SU-DHL-6 (cell line): ENCODE measurements at regions not wholly inside any gene's neighbourhood (a gene's known extent, or its start where the extent isn't known, plus 50 kb on each side); places are given as distances from the start of the nearest gene placed in this dataset.

Experiments
- H2AFZ ChIP-seq: fragments of 200-600 bp; sonication (generic); 2 replicates; pipeline ENCODE4 v1.6.1; 2014; ENCODE audit warnings: low read depth, mild to moderate bottlenecking, moderate library complexity, mixed read lengths, antibody characterized with exemption, low read length; ENCODE audit not compliant: severe bottlenecking
- H3F3A ChIP-seq: fragments of 200-600 bp; shearing (Covaris generic); 2 replicates; pipeline ENCODE4 v1.6.0; 2016; ENCODE audit warnings: antibody characterized with exemption, mild to moderate bottlenecking; ENCODE audit not compliant: insufficient read depth
- H3K27ac ChIP-seq: fragments of 200-600 bp; sonication (generic); 2 replicates; pipeline ENCODE4 v1.5.1; 2016; ENCODE audit warnings: low read depth, mild to moderate bottlenecking, low read length, moderate library complexity, mixed read lengths
- H3K27me3 ChIP-seq: fragments of 200-600 bp; sonication (generic), shearing (Covaris generic); 2 replicates; pipeline ENCODE4 v1.6.0; 2014; ENCODE audit warnings: mild to moderate bottlenecking, low read length
- H3K36me3 ChIP-seq: fragments of 200-600 bp; sonication (generic); 2 replicates; pipeline ENCODE4 v1.6.1; 2014; ENCODE audit warnings: mild to moderate bottlenecking, low read length, mixed read lengths
- H3K4me2 ChIP-seq: fragments of 300-600, 200-600 bp; shearing (Covaris generic), sonication (generic); 2 replicates; pipeline ENCODE4 v1.6.0; 2014; ENCODE audit warnings: low read length, low read depth, mild to moderate bottlenecking; ENCODE audit not compliant: poor library complexity, severe bottlenecking
- H3K4me3 ChIP-seq: fragments of 200-600 bp; sonication (generic); 2 replicates; pipeline ENCODE4 v1.5.1; 2014; ENCODE audit warnings: antibody characterized with exemption, low read length, mild to moderate bottlenecking, mixed read lengths; ENCODE audit not compliant: insufficient read depth, poor library complexity, severe bottlenecking
- H3K79me2 ChIP-seq: fragments of 200-600 bp; sonication (generic); 2 replicates; pipeline ENCODE4 v1.6.1; 2014; ENCODE audit warnings: mild to moderate bottlenecking, low read length, moderate library complexity; ENCODE audit not compliant: insufficient read depth
- H3K9ac ChIP-seq: fragments of 200-600 bp; sonication (generic); 2 replicates; pipeline ENCODE4 v1.7.0; 2014; ENCODE audit warnings: mild to moderate bottlenecking, low read length
- H3K9me2 ChIP-seq: fragments of 200-600 bp; sonication (generic); replicated peaks from 2 replicates; pipeline ENCODE4 v1.6.1; 2014; ENCODE audit warnings: low read length; ENCODE audit not compliant: insufficient read depth
- H3K9me3 ChIP-seq: fragments of 200-600 bp; sonication (generic); 2 replicates; pipeline ENCODE4 v1.6.1; 2014; ENCODE audit warnings: low read length, mixed read lengths; ENCODE audit not compliant: insufficient read depth
- H4K20me1 ChIP-seq: fragments of 200-600 bp; sonication (generic); 2 replicates; pipeline ENCODE4 v1.6.1; 2014; ENCODE audit warnings: low read depth, mild to moderate bottlenecking, antibody characterized with exemption, low read length, moderate library complexity, mixed read lengths
- EZH2phosphoT487 ChIP-seq: fragments of 200-600 bp; sonication (generic), shearing (Covaris generic); conservative IDR thresholded peaks from 2 replicates; pipeline ENCODE4 v1.6.1; 2018; ENCODE audit warnings: mild to moderate bottlenecking, antibody characterized with exemption, low read length, moderate library complexity, mixed read lengths
- TF ChIP-seq, protein P1 (sequence below): fragments of 200-600 bp; sonication (generic); IDR thresholded peaks from one replicate; pipeline ENCODE4 v1.5.1; 2017; ENCODE audit warnings: antibody characterized with exemption, mild to moderate bottlenecking, low read length, moderate library complexity; ENCODE audit not compliant: insufficient read depth, poor library complexity, severe bottlenecking

DNA sequence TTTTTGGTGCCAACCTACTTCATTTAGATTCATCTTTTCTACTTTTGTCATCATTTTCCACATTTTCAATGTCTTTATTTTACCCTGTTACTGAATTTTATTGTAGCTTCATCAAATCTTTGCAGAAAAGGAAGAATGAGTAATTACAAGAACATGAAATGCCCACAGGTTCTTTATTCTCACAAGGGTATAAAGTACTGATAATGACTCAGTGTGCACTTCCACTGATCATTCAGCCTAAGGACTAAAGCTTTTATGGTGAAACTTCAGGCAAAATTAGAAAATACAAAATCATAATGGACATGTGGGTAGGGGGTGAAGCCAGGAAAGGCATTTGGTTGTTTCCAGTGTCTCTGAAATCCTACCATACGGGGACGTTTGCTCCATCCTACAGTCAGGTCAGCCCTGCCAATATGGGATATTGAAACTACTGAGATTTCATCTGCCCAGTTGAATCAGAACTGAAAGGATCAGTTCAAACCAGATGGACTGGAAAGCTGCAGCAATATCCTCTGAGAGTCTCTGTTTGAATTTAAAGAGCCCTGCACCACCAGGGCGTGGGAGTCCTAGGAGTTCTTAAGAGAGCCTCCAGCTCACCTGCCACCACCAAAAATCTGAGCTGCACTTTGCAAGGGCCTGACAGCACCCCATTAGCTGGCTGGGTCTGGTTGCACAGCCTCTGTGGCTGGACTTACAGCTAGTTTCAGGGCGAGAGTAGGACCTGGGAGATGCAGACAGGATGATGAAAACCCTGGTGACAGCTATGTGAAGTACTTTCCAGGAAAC, 390.4 kb downstream of the CMPK2 start:
- H4K20me1 ChIP-seq, result no peaks in the 10 kb centered on the region
- H3K27me3 ChIP-seq, result no peaks in the 10 kb centered on the region
- no peak overlapping the region for H3K27ac ChIP-seq
- no peaks in the 10 kb centered on the region for H3K9me3 ChIP-seq
- H3K4me2 ChIP-seq, result no peak overlapping the region
- H3K9ac ChIP-seq, result no peak overlapping the region
- H3K36me3 ChIP-seq, result no peaks in the 10 kb centered on the region
- no peak overlapping the region for H3K4me3 ChIP-seq
- no peak overlapping the region for H2AFZ ChIP-seq
- no peaks in the 10 kb centered on the region for H3K79me2 ChIP-seq
- no peak for TF ChIP-seq EZH2phosphoT487
- TF ChIP-seq, protein P1, sequence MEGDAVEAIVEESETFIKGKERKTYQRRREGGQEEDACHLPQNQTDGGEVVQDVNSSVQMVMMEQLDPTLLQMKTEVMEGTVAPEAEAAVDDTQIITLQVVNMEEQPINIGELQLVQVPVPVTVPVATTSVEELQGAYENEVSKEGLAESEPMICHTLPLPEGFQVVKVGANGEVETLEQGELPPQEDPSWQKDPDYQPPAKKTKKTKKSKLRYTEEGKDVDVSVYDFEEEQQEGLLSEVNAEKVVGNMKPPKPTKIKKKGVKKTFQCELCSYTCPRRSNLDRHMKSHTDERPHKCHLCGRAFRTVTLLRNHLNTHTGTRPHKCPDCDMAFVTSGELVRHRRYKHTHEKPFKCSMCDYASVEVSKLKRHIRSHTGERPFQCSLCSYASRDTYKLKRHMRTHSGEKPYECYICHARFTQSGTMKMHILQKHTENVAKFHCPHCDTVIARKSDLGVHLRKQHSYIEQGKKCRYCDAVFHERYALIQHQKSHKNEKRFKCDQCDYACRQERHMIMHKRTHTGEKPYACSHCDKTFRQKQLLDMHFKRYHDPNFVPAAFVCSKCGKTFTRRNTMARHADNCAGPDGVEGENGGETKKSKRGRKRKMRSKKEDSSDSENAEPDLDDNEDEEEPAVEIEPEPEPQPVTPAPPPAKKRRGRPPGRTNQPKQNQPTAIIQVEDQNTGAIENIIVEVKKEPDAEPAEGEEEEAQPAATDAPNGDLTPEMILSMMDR, result no peak
- H3F3A ChIP-seq, result no peaks in the 10 kb centered on the region
- no peaks in the 10 kb centered on the region for H3K9me2 ChIP-seq

DNA sequence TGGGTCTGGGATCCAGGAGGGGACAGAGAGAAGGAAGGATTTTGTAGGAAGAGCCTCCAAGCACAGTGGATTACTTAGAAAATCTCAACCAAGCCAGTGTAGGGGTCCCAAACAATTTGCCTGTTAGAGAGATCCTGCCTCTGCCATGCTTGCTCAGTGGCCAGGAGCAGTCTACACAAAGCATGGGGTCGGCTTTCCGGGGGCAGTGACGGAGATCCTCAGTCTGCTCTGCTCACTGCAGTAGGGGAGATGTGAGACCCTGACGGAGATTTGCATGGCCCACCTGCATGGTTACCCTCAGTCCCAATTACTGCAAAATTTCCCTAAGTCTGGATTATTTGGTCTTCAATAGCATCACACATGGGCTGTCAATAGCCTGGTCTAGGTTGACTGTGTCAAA, 385.2 kb downstream of the CMPK2 start:
- Histone ChIP-seq H2AFZ (no peak overlapping the region), H3F3A (no peaks in the 10 kb centered on the region), H4K20me1 (no peaks in the 10 kb centered on the region), H3K4me2 (no peak overlapping the region), H3K4me3 (no peak overlapping the region), H3K79me2 (no peaks in the 10 kb centered on the region), H3K27ac (no peak overlapping the region), H3K9ac (no peak overlapping the region), H3K9me2 (no peaks in the 10 kb centered on the region), H3K9me3 (no peaks in the 10 kb centered on the region), H3K36me3 (no peaks in the 10 kb centered on the region), H3K27me3 (no peaks in the 10 kb centered on the region)
- no peak for TF ChIP-seq EZH2phosphoT487
- TF ChIP-seq, protein P1, result no peak

DNA sequence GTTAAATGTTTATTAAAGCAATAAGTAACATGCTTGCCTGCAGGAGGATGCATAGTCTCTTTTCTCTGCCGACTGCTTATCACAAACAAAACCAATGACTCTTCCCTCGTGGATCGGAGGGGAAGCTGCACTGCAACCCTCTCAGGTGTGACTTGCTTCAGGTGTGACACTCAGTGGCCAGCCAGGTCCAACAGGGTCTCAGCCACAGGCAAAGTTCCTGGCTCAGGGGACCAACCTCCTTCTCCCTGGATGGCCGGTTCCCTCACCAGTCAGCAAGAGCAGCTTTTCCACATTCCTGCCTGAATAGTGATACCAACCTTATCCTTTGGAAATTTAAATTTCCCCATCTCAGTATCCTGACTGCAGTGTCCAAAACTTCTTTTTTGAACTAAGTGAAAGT, 383.5 kb downstream of the CMPK2 start:
- H3K9ac ChIP-seq, result no peak overlapping the region
- H3K27ac ChIP-seq, result no peak overlapping the region
- no peaks in the 10 kb centered on the region for H3K9me3 ChIP-seq
- H2AFZ ChIP-seq, result no peak overlapping the region
- no peaks in the 10 kb centered on the region for H3K9me2 ChIP-seq
- no peaks in the 10 kb centered on the region for H4K20me1 ChIP-seq
- no peaks in the 10 kb centered on the region for H3K36me3 ChIP-seq
- H3K27me3 ChIP-seq, result no peaks in the 10 kb centered on the region
- H3K4me2 ChIP-seq, result no peak overlapping the region
- TF ChIP-seq EZH2phosphoT487, result no peak
- TF ChIP-seq, protein P1, result no peak
- no peaks in the 10 kb centered on the region for H3F3A ChIP-seq
- no peaks in the 10 kb centered on the region for H3K79me2 ChIP-seq
- no peak overlapping the region for H3K4me3 ChIP-seq
